Right atrium auricular region (tissue), 2 donors: ENCODE measurements at regions not wholly inside any gene's neighbourhood (a gene's known extent, or its start where the extent isn't known, plus 50 kb on each side); places are given as distances from the start of the nearest gene placed in this dataset.

Experiments
- DNase-seq: peaks from one replicate; pipeline ENCODE4 v3.0.0-alpha.2; 2019; ENCODE audit warnings: low spot score
- H3K27ac ChIP-seq, 2 donors: fragments of 200-600 bp; sonication (generic); 1 replicate in 1 of 2; 2 replicates in 1 of 2; pipeline ENCODE4 v1.5.1; 2016 to 2019
- H3K27me3 ChIP-seq, 2 donors: fragments of 200-600 bp; sonication (generic); one replicate each; pipeline versions ENCODE4 v1.5.1 to v1.6.0; 2017 to 2019
- H3K36me3 ChIP-seq: fragments of 200-600 bp; sonication (generic); one replicate; pipeline ENCODE4 v1.5.1; 2016
- H3K4me1 ChIP-seq, 2 donors: fragments of 200-600 bp; sonication (generic); one replicate each; pipeline versions ENCODE4 v1.5.1 to v1.6.0; 2017 to 2019
- H3K4me3 ChIP-seq, 2 donors: fragments of 200-600 bp; sonication (generic); 1 replicate in 1 of 2; 2 replicates in 1 of 2; pipeline ENCODE4 v1.5.1; 2017 to 2019; ENCODE audit warnings: mild to moderate bottlenecking in 1 of 2, moderate library complexity in 1 of 2
- H3K9me3 ChIP-seq, 2 donors: fragments of 200-600 bp; sonication (generic); one replicate each; pipeline ENCODE4 v1.5.1; 2019
- TF ChIP-seq, protein P1 (sequence below), 2 donors: fragments of 200-600 bp; sonication (generic); IDR thresholded peaks; one replicate each; pipeline ENCODE4 v1.5.1; 2019; ENCODE audit warnings: antibody characterized with exemption in 2 of 2

DNA sequence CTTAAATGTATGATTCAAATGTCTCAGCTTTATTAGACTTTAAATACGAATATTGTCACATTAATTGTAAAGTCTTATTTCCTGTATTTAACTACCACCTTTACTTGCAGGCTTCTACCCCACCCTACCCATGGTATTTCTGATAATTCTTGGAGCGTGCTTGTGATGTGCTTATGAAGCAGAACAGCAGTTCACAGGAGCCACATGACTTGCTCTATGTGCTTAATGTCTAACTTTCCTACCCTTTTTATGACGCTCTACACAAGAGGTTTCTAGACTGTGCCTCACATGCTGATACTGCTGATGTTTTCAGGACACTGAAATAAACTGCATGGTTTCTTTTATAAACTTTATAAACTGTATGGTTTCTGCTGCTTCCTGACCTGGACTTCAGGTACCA is 553.5 kb upstream of the CCDC54 start:
- H3K4me1 ChIP-seq: no peaks in the 10 kb centered on the region
- TF ChIP-seq, protein P1, sequence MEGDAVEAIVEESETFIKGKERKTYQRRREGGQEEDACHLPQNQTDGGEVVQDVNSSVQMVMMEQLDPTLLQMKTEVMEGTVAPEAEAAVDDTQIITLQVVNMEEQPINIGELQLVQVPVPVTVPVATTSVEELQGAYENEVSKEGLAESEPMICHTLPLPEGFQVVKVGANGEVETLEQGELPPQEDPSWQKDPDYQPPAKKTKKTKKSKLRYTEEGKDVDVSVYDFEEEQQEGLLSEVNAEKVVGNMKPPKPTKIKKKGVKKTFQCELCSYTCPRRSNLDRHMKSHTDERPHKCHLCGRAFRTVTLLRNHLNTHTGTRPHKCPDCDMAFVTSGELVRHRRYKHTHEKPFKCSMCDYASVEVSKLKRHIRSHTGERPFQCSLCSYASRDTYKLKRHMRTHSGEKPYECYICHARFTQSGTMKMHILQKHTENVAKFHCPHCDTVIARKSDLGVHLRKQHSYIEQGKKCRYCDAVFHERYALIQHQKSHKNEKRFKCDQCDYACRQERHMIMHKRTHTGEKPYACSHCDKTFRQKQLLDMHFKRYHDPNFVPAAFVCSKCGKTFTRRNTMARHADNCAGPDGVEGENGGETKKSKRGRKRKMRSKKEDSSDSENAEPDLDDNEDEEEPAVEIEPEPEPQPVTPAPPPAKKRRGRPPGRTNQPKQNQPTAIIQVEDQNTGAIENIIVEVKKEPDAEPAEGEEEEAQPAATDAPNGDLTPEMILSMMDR (IDR thresholded peaks at IDR 0.05): no peak
- no peak overlapping the region for H3K4me3 ChIP-seq
- no peak for DNase-seq
- H3K36me3 ChIP-seq: no peaks in the 10 kb centered on the region
- H3K27me3 ChIP-seq: no peaks in the 10 kb centered on the region
- no peak overlapping the region for H3K27ac ChIP-seq
- no peaks in the 10 kb centered on the region for H3K9me3 ChIP-seq

DNA sequence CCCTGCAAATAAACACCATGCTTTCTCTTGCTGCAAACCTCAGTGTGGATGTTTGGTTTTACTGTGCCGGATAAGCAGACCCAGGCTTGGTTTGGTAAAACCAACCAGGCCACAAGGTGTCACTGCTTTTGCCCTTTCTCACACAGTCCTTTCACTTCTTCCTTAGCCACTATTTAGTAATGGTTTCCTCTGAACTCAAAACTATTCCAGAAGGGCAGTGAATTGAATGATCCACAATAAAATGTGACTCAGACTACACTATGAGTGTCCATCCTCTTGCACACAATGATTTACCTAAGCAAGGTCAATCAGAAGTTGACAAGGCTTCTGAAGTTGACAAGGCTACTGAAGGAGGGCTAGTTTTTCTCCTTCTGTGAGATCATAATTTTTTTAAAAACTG is 552.4 kb upstream of the CCDC54 start:
- Histone ChIP-seq H3K27ac (no peak overlapping the region), H3K36me3 (no peaks in the 10 kb centered on the region), H3K4me3 (no peak overlapping the region), H3K4me1 (no peaks in the 10 kb centered on the region), H3K27me3 (no peaks in the 10 kb centered on the region), H3K9me3 (no peaks in the 10 kb centered on the region)
- no peak for DNase-seq
- TF ChIP-seq, protein P1 (IDR thresholded peaks at IDR 0.05): peak in 1 of 2 donors; percentile 57

DNA sequence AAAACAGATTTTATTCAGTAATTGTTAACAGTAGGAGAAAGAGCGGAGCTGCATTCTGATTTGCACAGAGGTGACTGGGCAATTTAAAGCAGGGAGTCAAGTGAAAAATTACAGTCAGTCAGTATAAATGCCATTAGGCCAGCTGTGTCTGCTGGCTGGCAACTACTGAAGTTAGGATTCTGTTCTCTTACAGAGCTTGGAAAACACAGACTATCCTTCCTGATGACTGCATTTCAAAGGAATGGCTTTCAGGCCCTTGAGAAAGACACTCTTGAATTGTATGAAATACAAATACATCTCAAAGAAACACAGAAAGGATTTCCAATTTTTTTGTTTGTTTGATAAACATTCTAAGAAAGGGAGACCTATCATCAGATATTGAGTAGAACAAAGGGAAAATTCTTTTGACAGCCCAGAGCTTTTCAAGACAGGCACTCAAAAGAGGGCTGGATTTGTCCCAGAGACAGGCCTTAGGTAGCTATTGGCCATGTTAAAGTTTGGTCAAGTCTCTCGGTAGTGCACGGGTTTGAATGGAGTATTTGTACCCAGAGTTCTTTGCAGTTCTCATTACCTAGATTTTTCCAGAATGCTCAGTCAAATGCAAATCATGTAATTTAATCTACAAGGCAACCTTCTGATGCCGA is 551.2 kb upstream of the CCDC54 start:
- H3K4me3 ChIP-seq: no peak overlapping the region
- no peak overlapping the region for H3K27ac ChIP-seq
- no peaks in the 10 kb centered on the region for H3K36me3 ChIP-seq
- H3K27me3 ChIP-seq: no peaks in the 10 kb centered on the region
- TF ChIP-seq, protein P1 (IDR thresholded peaks at IDR 0.05): no peak
- H3K4me1 ChIP-seq: no peaks in the 10 kb centered on the region
- no peaks in the 10 kb centered on the region for H3K9me3 ChIP-seq
- DNase-seq: no peak

DNA sequence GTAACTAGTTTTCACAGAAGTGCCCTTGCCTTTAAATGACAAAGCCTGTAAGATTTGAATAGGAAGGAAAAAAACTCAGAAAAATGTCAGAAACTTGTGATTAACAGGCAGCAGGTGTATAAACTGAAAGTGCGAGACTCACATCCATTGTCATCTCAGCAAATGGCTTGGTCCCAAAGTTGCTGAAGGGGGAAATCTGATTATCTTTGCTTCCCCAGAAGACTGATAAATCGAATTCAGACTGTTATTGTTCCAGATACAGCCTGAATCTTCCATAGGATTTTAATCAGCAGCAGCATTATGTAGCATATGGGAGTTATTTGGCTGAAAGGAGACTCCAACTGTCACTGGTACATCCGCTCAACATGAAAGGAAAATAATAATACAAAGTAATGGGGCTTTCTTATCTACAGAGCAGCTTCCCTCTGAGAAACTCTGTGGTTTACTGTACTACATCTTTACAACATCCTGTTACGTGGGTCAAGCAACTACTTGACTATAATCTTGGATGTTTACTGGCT is 550.4 kb upstream of the CCDC54 start:
- no peaks in the 10 kb centered on the region for H3K36me3 ChIP-seq
- H3K4me1 ChIP-seq: no peaks in the 10 kb centered on the region
- no peaks in the 10 kb centered on the region for H3K27me3 ChIP-seq
- DNase-seq: no peak
- no peak overlapping the region for H3K4me3 ChIP-seq
- no peaks in the 10 kb centered on the region for H3K9me3 ChIP-seq
- H3K27ac ChIP-seq: no peak overlapping the region
- TF ChIP-seq, protein P1 (IDR thresholded peaks at IDR 0.05): no peak

DNA sequence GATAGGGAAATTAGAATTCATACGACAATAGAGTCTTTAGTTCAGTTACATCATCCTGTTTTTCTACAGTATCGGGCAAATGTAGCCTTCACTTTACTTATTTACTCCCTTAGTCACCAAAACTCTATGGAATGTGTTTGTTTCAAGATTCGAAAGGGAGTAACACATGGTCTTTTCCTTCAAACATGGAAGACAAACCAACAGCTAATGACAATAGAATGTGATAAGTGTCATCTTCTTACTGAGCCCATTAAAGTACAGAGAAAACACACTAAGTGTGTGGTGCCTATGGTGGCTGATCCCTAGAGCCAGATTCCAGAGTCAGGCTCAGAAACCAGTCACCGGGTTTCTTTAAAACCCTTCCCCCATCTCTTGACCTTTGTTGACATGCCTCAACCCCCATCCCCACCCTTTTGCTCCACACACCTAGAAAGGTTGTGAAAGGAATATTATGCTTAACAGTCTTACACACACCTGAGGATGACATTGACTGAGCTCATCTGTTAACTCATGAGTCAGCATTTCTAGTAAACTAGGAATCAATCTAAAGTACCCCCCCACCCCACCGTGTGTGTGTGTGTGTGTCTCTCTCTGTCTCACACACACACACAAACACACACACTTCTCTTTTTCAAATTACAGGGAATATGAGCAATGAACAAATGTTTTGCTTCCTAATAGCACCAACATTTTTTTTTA is 549.6 kb upstream of the CCDC54 start:
- no peak overlapping the region for H3K27ac ChIP-seq
- H3K9me3 ChIP-seq: no peaks in the 10 kb centered on the region
- H3K36me3 ChIP-seq: no peaks in the 10 kb centered on the region
- H3K4me3 ChIP-seq: no peak overlapping the region
- TF ChIP-seq, protein P1 (IDR thresholded peaks at IDR 0.05): no peak
- no peak for DNase-seq
- H3K27me3 ChIP-seq: no peaks in the 10 kb centered on the region
- no peaks in the 10 kb centered on the region for H3K4me1 ChIP-seq
